GM23338 (cell line): ENCODE measurements at regions not wholly inside any gene's neighbourhood (a gene's known extent, or its start where the extent isn't known, plus 50 kb on each side); places are given as distances from the start of the nearest gene placed in this dataset.

Experiments
- ATAC-seq: fragments of 200-7000 bp; cut with Tn5 transposase; 3 replicates; pipeline ENCODE4 v1.9.1; 2020
- DNase-seq: peaks from one replicate; pipeline ENCODE4 v3.0.0-alpha.2; 2015; ENCODE audit warnings: low spot score
- H2AFZ ChIP-seq: fragments of 200-600 bp; sonication (generic); 2 replicates; pipeline ENCODE4 v1.8.0; 2016; ENCODE audit warnings: antibody characterized with exemption, mild to moderate bottlenecking, moderate library complexity
- H3F3A ChIP-seq: fragments of 200-600 bp; sonication (generic); replicated peaks from 2 replicates; pipeline ENCODE4 v1.8.0; 2017; ENCODE audit warnings: antibody characterized with exemption, mixed run types, low read depth
- H3K27ac ChIP-seq: fragments of 200-600 bp; sonication (generic); 2 replicates; pipeline ENCODE4 v1.6.1; 2016; ENCODE audit warnings: low read depth
- H3K27me3 ChIP-seq: fragments of 200-600 bp; sonication (generic); 2 replicates; pipeline ENCODE4 v1.8.0; 2016; ENCODE audit warnings: mild to moderate bottlenecking, mixed run types, moderate library complexity; ENCODE audit not compliant: insufficient read depth
- H3K36me3 ChIP-seq: fragments of 200-600 bp; sonication (generic); 2 replicates; pipeline ENCODE4 v1.8.0; 2016; ENCODE audit warnings: mild to moderate bottlenecking; ENCODE audit not compliant: insufficient read depth
- H3K4me1 ChIP-seq: fragments of 200-600 bp; sonication (generic); 2 replicates; pipeline ENCODE4 v1.8.0; 2016; ENCODE audit warnings: mild to moderate bottlenecking, moderate library complexity; ENCODE audit not compliant: insufficient read depth
- H3K4me2 ChIP-seq: fragments of 200-600 bp; sonication (generic); 2 replicates; pipeline ENCODE4 v1.7.1; 2017; ENCODE audit warnings: mixed run types
- H3K4me3 ChIP-seq: fragments of 200-600 bp; sonication (generic); 2 replicates; pipeline ENCODE4 v1.6.1; 2016; ENCODE audit warnings: mixed run types
- H3K79me2 ChIP-seq: fragments of 200-600 bp; sonication (generic); replicated peaks from 2 replicates; pipeline ENCODE4 v1.8.0; 2017; ENCODE audit warnings: mild to moderate bottlenecking; ENCODE audit not compliant: insufficient read depth
- H3K9me2 ChIP-seq: fragments of 200-600 bp; sonication (generic); 2 replicates; pipeline ENCODE4 v1.8.0; 2017; ENCODE audit not compliant: insufficient read depth
- H4K20me1 ChIP-seq: fragments of 200-600 bp; sonication (generic); replicated peaks from 2 replicates; pipeline ENCODE4 v1.8.0; 2017; ENCODE audit warnings: mild to moderate bottlenecking; ENCODE audit not compliant: insufficient read depth
- H3K27ac Mint-ChIP-seq: 2 replicates; pipeline ENCODE4 v1.8.0; 2020; ENCODE audit warnings: inconsistent platforms, mild to moderate bottlenecking, moderate library complexity, mixed read lengths
- H3K27me3 Mint-ChIP-seq: 3 replicates; pipeline ENCODE4 v1.8.0; 2022; ENCODE audit warnings: low read depth, mild to moderate bottlenecking, moderate library complexity, mixed read lengths, inconsistent platforms; ENCODE audit not compliant: insufficient read depth, poor library complexity
- H3K36me3 Mint-ChIP-seq: 3 replicates; pipeline ENCODE4 v1.8.0; 2021; ENCODE audit warnings: low read depth, mild to moderate bottlenecking, inconsistent platforms, moderate library complexity, mixed read lengths
- H3K4me1 Mint-ChIP-seq: 3 replicates; pipeline ENCODE4 v1.8.0; 2020; ENCODE audit warnings: mild to moderate bottlenecking, inconsistent platforms, mixed read lengths
- H3K4me3 Mint-ChIP-seq: 3 replicates; pipeline ENCODE4 v1.8.0; 2021; ENCODE audit warnings: moderate library complexity, mild to moderate bottlenecking, inconsistent platforms, mixed read lengths
- H3K9me3 Mint-ChIP-seq: 3 replicates; pipeline ENCODE4 v1.8.0; 2020; ENCODE audit warnings: moderate library complexity, mild to moderate bottlenecking, inconsistent platforms, mixed read lengths
- EZH2 ChIP-seq: fragments of 200-600 bp; sonication (generic); IDR thresholded peaks from one replicate; pipeline ENCODE4 v1.8.0; 2017; ENCODE audit warnings: antibody characterized with exemption, mild to moderate bottlenecking, low read depth; ENCODE audit not compliant: unreplicated experiment
- EZH2phosphoT487 ChIP-seq: fragments of 200-600 bp; sonication (generic); IDR thresholded peaks from one replicate; pipeline ENCODE4 v1.8.1; 2018; ENCODE audit warnings: antibody characterized with exemption; ENCODE audit not compliant: unreplicated experiment
- NANOG ChIP-seq: IDR thresholded peaks from 2 replicates; pipeline ENCODE4 v1.6.1; 2016; ENCODE audit warnings: antibody characterized with exemption, borderline replicate concordance
- POLR2AphosphoS5 ChIP-seq: IDR thresholded peaks from 2 replicates; pipeline ENCODE4 v1.6.1; 2016; ENCODE audit warnings: antibody characterized with exemption, low read depth
- ZNF114 ChIP-seq: fragments of 250-450 bp; sonication (Bioruptor Pico); IDR thresholded peaks from 2 replicates; pipeline ENCODE4 v1.5.0; 2020; ENCODE audit warnings: mild to moderate bottlenecking, moderate library complexity
- TF ChIP-seq, protein P1 (sequence below): IDR thresholded peaks from one replicate; pipeline ENCODE4 v1.6.1; 2018; ENCODE audit warnings: antibody characterized with exemption; ENCODE audit not compliant: unreplicated experiment
- TF ChIP-seq, protein P2 (sequence below): IDR thresholded peaks from 2 replicates; pipeline ENCODE4 v1.6.1; 2016; ENCODE audit warnings: antibody characterized with exemption

DNA sequence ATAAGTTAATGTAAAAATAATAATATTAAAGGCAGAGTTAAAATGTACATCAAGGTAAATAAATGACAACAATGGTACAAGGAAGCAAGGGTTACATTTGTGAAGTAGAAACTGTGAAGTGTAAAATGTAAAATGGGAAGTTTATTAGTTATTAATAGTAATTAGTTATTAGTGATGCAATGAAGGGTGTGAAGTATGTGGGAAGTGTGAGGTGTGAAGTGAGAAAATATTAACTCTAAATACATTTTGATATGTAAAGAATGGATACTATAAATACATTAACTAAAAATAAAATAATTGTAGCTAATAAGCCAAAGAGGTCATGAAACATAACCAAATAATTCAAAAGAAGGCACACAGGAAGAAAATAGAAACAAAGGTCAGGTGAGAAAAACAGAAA, 316.4 kb downstream of the GBA3 start:
- Histone ChIP-seq H3K27ac (no peak overlapping the region), H3K4me2 (no peak overlapping the region), H3K79me2 (no peaks in the 10 kb centered on the region), H3K36me3 (no peaks in the 10 kb centered on the region), H3K9me2 (no peaks in the 10 kb centered on the region), H2AFZ (no peak overlapping the region), H3K4me1 (no peaks in the 10 kb centered on the region), H3K4me3 (no peak overlapping the region), H3F3A (no peaks in the 10 kb centered on the region), H3K27me3 (no peaks in the 10 kb centered on the region), H4K20me1 (no peaks in the 10 kb centered on the region)
- no peaks in the 10 kb centered on the region for H3K27me3 Mint-ChIP-seq
- H3K36me3 Mint-ChIP-seq, result no peaks in the 10 kb centered on the region
- no peak overlapping the region for H3K27ac Mint-ChIP-seq
- peaks cover 9% of the 10 kb centered on the region; the same call in 1 of the 3 replicates for H3K9me3 Mint-ChIP-seq
- DNase-seq, result no peak
- TF ChIP-seq POLR2AphosphoS5 (no peak), EZH2 (no peak), ZNF114 (CRISPR knock-in tag) (no peak)
- TF ChIP-seq, protein P1, sequence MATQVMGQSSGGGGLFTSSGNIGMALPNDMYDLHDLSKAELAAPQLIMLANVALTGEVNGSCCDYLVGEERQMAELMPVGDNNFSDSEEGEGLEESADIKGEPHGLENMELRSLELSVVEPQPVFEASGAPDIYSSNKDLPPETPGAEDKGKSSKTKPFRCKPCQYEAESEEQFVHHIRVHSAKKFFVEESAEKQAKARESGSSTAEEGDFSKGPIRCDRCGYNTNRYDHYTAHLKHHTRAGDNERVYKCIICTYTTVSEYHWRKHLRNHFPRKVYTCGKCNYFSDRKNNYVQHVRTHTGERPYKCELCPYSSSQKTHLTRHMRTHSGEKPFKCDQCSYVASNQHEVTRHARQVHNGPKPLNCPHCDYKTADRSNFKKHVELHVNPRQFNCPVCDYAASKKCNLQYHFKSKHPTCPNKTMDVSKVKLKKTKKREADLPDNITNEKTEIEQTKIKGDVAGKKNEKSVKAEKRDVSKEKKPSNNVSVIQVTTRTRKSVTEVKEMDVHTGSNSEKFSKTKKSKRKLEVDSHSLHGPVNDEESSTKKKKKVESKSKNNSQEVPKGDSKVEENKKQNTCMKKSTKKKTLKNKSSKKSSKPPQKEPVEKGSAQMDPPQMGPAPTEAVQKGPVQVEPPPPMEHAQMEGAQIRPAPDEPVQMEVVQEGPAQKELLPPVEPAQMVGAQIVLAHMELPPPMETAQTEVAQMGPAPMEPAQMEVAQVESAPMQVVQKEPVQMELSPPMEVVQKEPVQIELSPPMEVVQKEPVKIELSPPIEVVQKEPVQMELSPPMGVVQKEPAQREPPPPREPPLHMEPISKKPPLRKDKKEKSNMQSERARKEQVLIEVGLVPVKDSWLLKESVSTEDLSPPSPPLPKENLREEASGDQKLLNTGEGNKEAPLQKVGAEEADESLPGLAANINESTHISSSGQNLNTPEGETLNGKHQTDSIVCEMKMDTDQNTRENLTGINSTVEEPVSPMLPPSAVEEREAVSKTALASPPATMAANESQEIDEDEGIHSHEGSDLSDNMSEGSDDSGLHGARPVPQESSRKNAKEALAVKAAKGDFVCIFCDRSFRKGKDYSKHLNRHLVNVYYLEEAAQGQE, result no peak
- no peak for ATAC-seq
- no peak overlapping the region for H3K4me3 Mint-ChIP-seq
- no peaks in the 10 kb centered on the region for H3K4me1 Mint-ChIP-seq

DNA sequence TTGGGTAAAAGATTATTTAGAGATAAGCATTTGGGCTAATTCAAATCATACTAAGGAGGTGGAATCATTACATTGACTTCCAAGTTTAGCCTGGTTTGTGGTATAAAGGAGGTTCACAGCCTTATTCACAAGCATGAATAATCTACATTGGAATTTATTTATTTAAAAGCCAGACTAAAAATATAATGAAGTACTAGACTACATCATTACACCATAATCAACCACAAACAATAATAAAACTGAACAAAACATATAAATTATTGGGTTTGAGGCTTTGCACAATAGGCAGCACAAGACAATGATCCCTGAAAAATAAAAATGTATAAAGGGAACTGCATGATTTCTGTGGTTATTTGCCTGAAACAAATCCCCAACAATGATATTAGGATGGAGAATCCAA, 314.0 kb downstream of the GBA3 start:
- Histone ChIP-seq H3K27ac (no peak overlapping the region), H2AFZ (no peak overlapping the region), H3K4me2 (no peak overlapping the region), H3F3A (no peaks in the 10 kb centered on the region), H3K79me2 (no peaks in the 10 kb centered on the region), H3K27me3 (no peaks in the 10 kb centered on the region), H3K9me2 (no peaks in the 10 kb centered on the region), H3K4me1 (no peaks in the 10 kb centered on the region), H3K4me3 (no peak overlapping the region), H3K36me3 (no peaks in the 10 kb centered on the region), H4K20me1 (no peaks in the 10 kb centered on the region)
- Mint-ChIP-seq H3K27ac (no peak overlapping the region), H3K27me3 (no peaks in the 10 kb centered on the region), H3K4me1 (no peaks in the 10 kb centered on the region), H3K36me3 (no peaks in the 10 kb centered on the region), H3K9me3 (peaks cover 9% of the 10 kb centered on the region; the same call in 1 of the 3 replicates), H3K4me3 (no peak overlapping the region)
- no peak for DNase-seq
- no peak for ATAC-seq
- TF ChIP-seq, protein P1, result no peak
- no peak for TF ChIP-seq EZH2phosphoT487
- no peak for TF ChIP-seq ZNF114 (CRISPR knock-in tag)
- TF ChIP-seq, protein P2, sequence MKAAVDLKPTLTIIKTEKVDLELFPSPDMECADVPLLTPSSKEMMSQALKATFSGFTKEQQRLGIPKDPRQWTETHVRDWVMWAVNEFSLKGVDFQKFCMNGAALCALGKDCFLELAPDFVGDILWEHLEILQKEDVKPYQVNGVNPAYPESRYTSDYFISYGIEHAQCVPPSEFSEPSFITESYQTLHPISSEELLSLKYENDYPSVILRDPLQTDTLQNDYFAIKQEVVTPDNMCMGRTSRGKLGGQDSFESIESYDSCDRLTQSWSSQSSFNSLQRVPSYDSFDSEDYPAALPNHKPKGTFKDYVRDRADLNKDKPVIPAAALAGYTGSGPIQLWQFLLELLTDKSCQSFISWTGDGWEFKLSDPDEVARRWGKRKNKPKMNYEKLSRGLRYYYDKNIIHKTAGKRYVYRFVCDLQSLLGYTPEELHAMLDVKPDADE, result no peak
- TF ChIP-seq POLR2AphosphoS5, result no peak
- no peak for TF ChIP-seq NANOG
